ENCODE measurements at regions not wholly inside any gene's neighbourhood (a gene's known extent, or its start where the extent isn't known, plus 50 kb on each side); places are given as distances from the start of the nearest gene placed in this dataset.

- TF ChIP-seq POLR2A (IDR thresholded peaks at IDR 0.05): no peak
- TF ChIP-seq, protein P1, sequence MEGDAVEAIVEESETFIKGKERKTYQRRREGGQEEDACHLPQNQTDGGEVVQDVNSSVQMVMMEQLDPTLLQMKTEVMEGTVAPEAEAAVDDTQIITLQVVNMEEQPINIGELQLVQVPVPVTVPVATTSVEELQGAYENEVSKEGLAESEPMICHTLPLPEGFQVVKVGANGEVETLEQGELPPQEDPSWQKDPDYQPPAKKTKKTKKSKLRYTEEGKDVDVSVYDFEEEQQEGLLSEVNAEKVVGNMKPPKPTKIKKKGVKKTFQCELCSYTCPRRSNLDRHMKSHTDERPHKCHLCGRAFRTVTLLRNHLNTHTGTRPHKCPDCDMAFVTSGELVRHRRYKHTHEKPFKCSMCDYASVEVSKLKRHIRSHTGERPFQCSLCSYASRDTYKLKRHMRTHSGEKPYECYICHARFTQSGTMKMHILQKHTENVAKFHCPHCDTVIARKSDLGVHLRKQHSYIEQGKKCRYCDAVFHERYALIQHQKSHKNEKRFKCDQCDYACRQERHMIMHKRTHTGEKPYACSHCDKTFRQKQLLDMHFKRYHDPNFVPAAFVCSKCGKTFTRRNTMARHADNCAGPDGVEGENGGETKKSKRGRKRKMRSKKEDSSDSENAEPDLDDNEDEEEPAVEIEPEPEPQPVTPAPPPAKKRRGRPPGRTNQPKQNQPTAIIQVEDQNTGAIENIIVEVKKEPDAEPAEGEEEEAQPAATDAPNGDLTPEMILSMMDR (IDR thresholded peaks at IDR 0.05): no peak
These were observed 1173.1 kb downstream of the NSUN3 start for GRCh38 chr3:95235916-95236315.
